Transverse colon (tissue), 4 donors: ENCODE measurements at regions not wholly inside any gene's neighbourhood (a gene's known extent, or its start where the extent isn't known, plus 50 kb on each side); places are given as distances from the start of the nearest gene placed in this dataset.

Source experiments
- CTCF ChIP-seq, 5 experiments: fragments of 200-600 bp in 3 of 5; fragments of 450-650 bp in 2 of 5; sonication (generic) in 3 of 5; IDR thresholded peaks; 1 replicate in 2 of 5; 2 replicates in 3 of 5; pipeline ENCODE4 v1.5.1; 2016 to 2017; ENCODE audit warnings: antibody characterized with exemption in 5 of 5, inconsistent platforms in 3 of 5, mild to moderate bottlenecking in 2 of 5, moderate library complexity in 1 of 5
- EP300 ChIP-seq: sonication (generic); formaldehyde crosslinking; IDR thresholded peaks from one replicate; pipeline ENCODE4 v1.6.1; 2017; ENCODE audit warnings: antibody characterized with exemption, low read depth
- POLR2A ChIP-seq: fragments of 450-650 bp; IDR thresholded peaks from one replicate; pipeline ENCODE4 v1.6.1; 2016; ENCODE audit warnings: antibody characterized with exemption, mild to moderate bottlenecking, moderate library complexity
- POLR2AphosphoS5 ChIP-seq, 3 donors: sonication (generic); formaldehyde crosslinking; IDR thresholded peaks; one replicate each; pipeline ENCODE4 v1.6.1; 2016; ENCODE audit warnings: antibody characterized with exemption in 3 of 3

GRCh38 chr2:83022631-83023210 is 1436.4 kb downstream of the SUCLG1 start:
- no peak for TF ChIP-seq CTCF (IDR thresholded peaks at IDR 0.05)
- no peak for TF ChIP-seq POLR2AphosphoS5 (IDR thresholded peaks at IDR 0.05)
- no peak for TF ChIP-seq POLR2A
- TF ChIP-seq EP300: no peak
